WTC11 (cell line): ENCODE measurements at regions not wholly inside any gene's neighbourhood (a gene's known extent, or its start where the extent isn't known, plus 50 kb on each side); places are given as distances from the start of the nearest gene placed in this dataset.

Experiments used
- ATAC-seq: fragments of 200-7000 bp; cut with Tn5 transposase; 2 replicates; pipeline ENCODE4 v1.10.0; 2021; ENCODE audit warnings: mild to moderate bottlenecking, moderate library complexity
- CTCF ChIA-PET: fragments of 300-600 bp; sonication (Branson Sonifier 250); formaldehyde crosslinking; loops from one replicate; lab custom pipeline; 2021; ENCODE audit warnings: antibody characterized with exemption; lab: Charles Lee
- POLR2A ChIA-PET: fragments of 350-600 bp; sonication (Branson Sonifier 250); formaldehyde crosslinking; loops from one replicate; lab custom pipeline; 2021; ENCODE audit warnings: antibody characterized with exemption; lab: Charles Lee
- DNase-seq: peaks from one replicate; pipeline ENCODE4 v3.0.0; 2021; ENCODE audit warnings: low spot score
- H3K27ac Mint-ChIP-seq: 2 replicates; pipeline ENCODE4 v1.8.0; 2021; ENCODE audit warnings: mixed read lengths
- H3K27me3 Mint-ChIP-seq: 2 replicates; pipeline ENCODE4 v1.8.0; 2021; ENCODE audit warnings: low read depth, mild to moderate bottlenecking, moderate library complexity, mixed read lengths
- H3K36me3 Mint-ChIP-seq: 2 replicates; pipeline ENCODE4 v1.8.0; 2021; ENCODE audit warnings: mixed read lengths
- H3K4me1 Mint-ChIP-seq: 2 replicates; pipeline ENCODE4 v1.8.0; 2022; ENCODE audit warnings: mixed read lengths
- H3K4me3 Mint-ChIP-seq: 2 replicates; pipeline ENCODE4 v1.8.0; 2021; ENCODE audit warnings: mild to moderate bottlenecking, moderate library complexity, mixed read lengths
- H3K9me3 Mint-ChIP-seq: 2 replicates; pipeline ENCODE4 v1.8.0; 2021; ENCODE audit warnings: mixed read lengths
- CDX4 ChIP-seq: fragments of 250-450 bp; sonication (Bioruptor Pico); IDR thresholded peaks from 2 replicates; pipeline ENCODE4 v1.9.0; 2021; ENCODE audit warnings: moderate library complexity, mild to moderate bottlenecking, inconsistent platforms, borderline replicate concordance
- GABPB1 ChIP-seq: sonication (generic); formaldehyde crosslinking; IDR thresholded peaks from 2 replicates; pipeline ENCODE4 v1.8.1; 2023; ENCODE audit warnings: mild to moderate bottlenecking, missing genetic modification reagents
- GRHL2 ChIP-seq: fragments of 250-450 bp; sonication (Bioruptor Pico); IDR thresholded peaks from 2 replicates; pipeline ENCODE4 v1.8.0; 2022; ENCODE audit warnings: mild to moderate bottlenecking, moderate library complexity; ENCODE audit not compliant: insufficient replicate concordance, severe bottlenecking
- GTF2I ChIP-seq: fragments of 250-450 bp; sonication (Bioruptor Pico); conservative IDR thresholded peaks from 2 replicates; pipeline ENCODE4 v1.4.0; 2021; ENCODE audit warnings: mild to moderate bottlenecking
- NR1H2 ChIP-seq: sonication (generic); formaldehyde crosslinking; IDR thresholded peaks from 2 replicates; pipeline ENCODE4 v1.9.0; 2021; ENCODE audit warnings: mild to moderate bottlenecking, moderate library complexity, missing genetic modification reagents
- NR2C2 ChIP-seq: sonication (generic); formaldehyde crosslinking; IDR thresholded peaks from 2 replicates; pipeline ENCODE4 v1.8.0; 2022; ENCODE audit warnings: mild to moderate bottlenecking, missing genetic modification reagents
- OVOL2 ChIP-seq: fragments of 250-450 bp; sonication (Bioruptor Pico); IDR thresholded peaks from 2 replicates; pipeline ENCODE4 v1.9.0; 2021; ENCODE audit warnings: mild to moderate bottlenecking, borderline replicate concordance
- PRRX2 ChIP-seq: fragments of 250-450 bp; sonication (Bioruptor Pico); IDR thresholded peaks from 2 replicates; pipeline ENCODE4 v1.8.0; 2021; ENCODE audit warnings: mild to moderate bottlenecking
- STAT6 ChIP-seq: sonication (generic); formaldehyde crosslinking; conservative IDR thresholded peaks from 2 replicates; pipeline ENCODE4 v1.8.1; 2023; ENCODE audit warnings: mild to moderate bottlenecking, low read depth, missing genetic modification reagents, moderate library complexity
- ZNF121 ChIP-seq: sonication (generic); formaldehyde crosslinking; IDR thresholded peaks from 2 replicates; pipeline ENCODE4 v1.8.0; 2023; ENCODE audit warnings: missing genetic modification reagents
- ZNF138 ChIP-seq: sonication (generic); formaldehyde crosslinking; conservative IDR thresholded peaks from 2 replicates; pipeline ENCODE4 v1.8.1; 2022; ENCODE audit warnings: mild to moderate bottlenecking, moderate library complexity, missing genetic modification reagents
- ZNF396 ChIP-seq: fragments of 250-450 bp; sonication (Bioruptor Pico); IDR thresholded peaks from 2 replicates; pipeline ENCODE4 v1.8.0; 2021; ENCODE audit warnings: mild to moderate bottlenecking, moderate library complexity, borderline replicate concordance
- ZNF416 ChIP-seq: fragments of 250-450 bp; sonication (Bioruptor Pico); IDR thresholded peaks from 2 replicates; pipeline ENCODE4 v1.9.0; 2021; ENCODE audit warnings: mild to moderate bottlenecking, inconsistent platforms
- ZNF671 ChIP-seq: fragments of 250-450 bp; sonication (Bioruptor Pico); IDR thresholded peaks from 2 replicates; pipeline ENCODE4 v1.8.0; 2021; ENCODE audit warnings: mild to moderate bottlenecking
- TF ChIP-seq, protein P1 (sequence below): sonication (generic); formaldehyde crosslinking; IDR thresholded peaks from 2 replicates; pipeline ENCODE4 v1.8.1; 2022; ENCODE audit warnings: low read depth, mild to moderate bottlenecking, moderate library complexity, missing genetic modification reagents, borderline replicate concordance
- TF ChIP-seq, protein P2 (sequence below): sonication (generic); formaldehyde crosslinking; IDR thresholded peaks from 2 replicates; pipeline ENCODE4 v1.8.0; 2022; ENCODE audit warnings: mild to moderate bottlenecking, missing genetic modification reagents
- TF ChIP-seq, protein P3 (sequence below): sonication (generic); formaldehyde crosslinking; IDR thresholded peaks from 2 replicates; pipeline ENCODE4 v1.8.0; 2022; ENCODE audit warnings: missing genetic modification reagents
- TF ChIP-seq, protein P4 (sequence below): sonication (generic); formaldehyde crosslinking; IDR thresholded peaks from 2 replicates; pipeline ENCODE4 v1.8.1; 2022; ENCODE audit warnings: missing genetic modification reagents, borderline replicate concordance
- TF ChIP-seq, protein P5 (sequence below): fragments of 250-450 bp; sonication (Bioruptor Pico); IDR thresholded peaks from 2 replicates; pipeline ENCODE4 v1.8.0; 2021; ENCODE audit warnings: mild to moderate bottlenecking
- TF ChIP-seq, protein P6 (sequence below): fragments of 250-450 bp; sonication (Bioruptor Pico); conservative IDR thresholded peaks from 2 replicates; pipeline ENCODE4 v1.9.0; 2021; ENCODE audit warnings: mild to moderate bottlenecking

DNA sequence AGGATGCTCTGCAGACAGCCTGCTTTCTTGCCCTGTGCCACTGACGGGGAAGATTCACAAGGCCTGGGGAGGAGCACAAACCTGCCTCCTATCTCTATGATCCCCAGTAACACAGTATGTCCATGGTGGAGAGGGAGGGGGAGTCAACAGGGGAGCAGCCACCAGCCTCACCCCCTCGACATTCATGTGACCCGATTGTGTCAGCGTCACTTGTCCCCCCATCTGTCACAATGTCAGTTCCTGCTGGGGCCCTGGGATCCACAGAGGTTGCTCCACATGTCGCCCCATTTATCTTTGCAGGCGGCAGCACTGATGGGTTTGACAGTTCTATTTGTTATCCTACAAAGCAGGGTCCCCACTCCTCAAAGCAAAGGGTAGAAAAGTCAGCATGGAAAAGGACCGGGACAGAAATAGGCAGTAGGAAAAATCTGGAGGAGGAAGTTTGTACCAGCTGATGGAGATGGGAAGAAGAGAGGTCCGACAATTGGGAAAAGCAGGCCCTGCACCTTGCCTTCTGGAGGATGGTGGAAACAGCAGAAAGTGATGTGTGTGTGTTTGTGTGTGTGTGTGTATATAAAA is 130.9 kb downstream of the SEC16B start (continued):
- no peak for TF ChIP-seq OVOL2

GRCh38 chr1:177833631-177834030 is 136.2 kb downstream of the SEC16B start:
- TF ChIP-seq GRHL2 (CRISPR knock-in tag) = no peak
- no peak for TF ChIP-seq ZNF138 (CRISPR knock-in tag)
- TF ChIP-seq, protein P1, sequence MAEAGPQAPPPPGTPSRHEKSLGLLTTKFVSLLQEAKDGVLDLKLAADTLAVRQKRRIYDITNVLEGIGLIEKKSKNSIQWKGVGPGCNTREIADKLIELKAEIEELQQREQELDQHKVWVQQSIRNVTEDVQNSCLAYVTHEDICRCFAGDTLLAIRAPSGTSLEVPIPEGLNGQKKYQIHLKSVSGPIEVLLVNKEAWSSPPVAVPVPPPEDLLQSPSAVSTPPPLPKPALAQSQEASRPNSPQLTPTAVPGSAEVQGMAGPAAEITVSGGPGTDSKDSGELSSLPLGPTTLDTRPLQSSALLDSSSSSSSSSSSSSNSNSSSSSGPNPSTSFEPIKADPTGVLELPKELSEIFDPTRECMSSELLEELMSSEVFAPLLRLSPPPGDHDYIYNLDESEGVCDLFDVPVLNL (CRISPR knock-in tag) = no peak
- TF ChIP-seq NR2C2 (CRISPR knock-in tag) = no peak
- TF ChIP-seq STAT6 = no peak
- TF ChIP-seq GTF2I (CRISPR knock-in tag) = no peak
- TF ChIP-seq ZNF416 (CRISPR knock-in tag) = no peak
- no peak for TF ChIP-seq CDX4 (CRISPR knock-in tag)
- TF ChIP-seq ZNF671 (CRISPR knock-in tag) = no peak
- no peak for TF ChIP-seq ZNF396 (CRISPR knock-in tag)
- TF ChIP-seq GABPB1 = no peak
- TF ChIP-seq, protein P2, sequence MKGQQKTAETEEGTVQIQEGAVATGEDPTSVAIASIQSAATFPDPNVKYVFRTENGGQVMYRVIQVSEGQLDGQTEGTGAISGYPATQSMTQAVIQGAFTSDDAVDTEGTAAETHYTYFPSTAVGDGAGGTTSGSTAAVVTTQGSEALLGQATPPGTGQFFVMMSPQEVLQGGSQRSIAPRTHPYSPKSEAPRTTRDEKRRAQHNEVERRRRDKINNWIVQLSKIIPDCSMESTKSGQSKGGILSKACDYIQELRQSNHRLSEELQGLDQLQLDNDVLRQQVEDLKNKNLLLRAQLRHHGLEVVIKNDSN (CRISPR knock-in tag) = no peak
- TF ChIP-seq, protein P3, sequence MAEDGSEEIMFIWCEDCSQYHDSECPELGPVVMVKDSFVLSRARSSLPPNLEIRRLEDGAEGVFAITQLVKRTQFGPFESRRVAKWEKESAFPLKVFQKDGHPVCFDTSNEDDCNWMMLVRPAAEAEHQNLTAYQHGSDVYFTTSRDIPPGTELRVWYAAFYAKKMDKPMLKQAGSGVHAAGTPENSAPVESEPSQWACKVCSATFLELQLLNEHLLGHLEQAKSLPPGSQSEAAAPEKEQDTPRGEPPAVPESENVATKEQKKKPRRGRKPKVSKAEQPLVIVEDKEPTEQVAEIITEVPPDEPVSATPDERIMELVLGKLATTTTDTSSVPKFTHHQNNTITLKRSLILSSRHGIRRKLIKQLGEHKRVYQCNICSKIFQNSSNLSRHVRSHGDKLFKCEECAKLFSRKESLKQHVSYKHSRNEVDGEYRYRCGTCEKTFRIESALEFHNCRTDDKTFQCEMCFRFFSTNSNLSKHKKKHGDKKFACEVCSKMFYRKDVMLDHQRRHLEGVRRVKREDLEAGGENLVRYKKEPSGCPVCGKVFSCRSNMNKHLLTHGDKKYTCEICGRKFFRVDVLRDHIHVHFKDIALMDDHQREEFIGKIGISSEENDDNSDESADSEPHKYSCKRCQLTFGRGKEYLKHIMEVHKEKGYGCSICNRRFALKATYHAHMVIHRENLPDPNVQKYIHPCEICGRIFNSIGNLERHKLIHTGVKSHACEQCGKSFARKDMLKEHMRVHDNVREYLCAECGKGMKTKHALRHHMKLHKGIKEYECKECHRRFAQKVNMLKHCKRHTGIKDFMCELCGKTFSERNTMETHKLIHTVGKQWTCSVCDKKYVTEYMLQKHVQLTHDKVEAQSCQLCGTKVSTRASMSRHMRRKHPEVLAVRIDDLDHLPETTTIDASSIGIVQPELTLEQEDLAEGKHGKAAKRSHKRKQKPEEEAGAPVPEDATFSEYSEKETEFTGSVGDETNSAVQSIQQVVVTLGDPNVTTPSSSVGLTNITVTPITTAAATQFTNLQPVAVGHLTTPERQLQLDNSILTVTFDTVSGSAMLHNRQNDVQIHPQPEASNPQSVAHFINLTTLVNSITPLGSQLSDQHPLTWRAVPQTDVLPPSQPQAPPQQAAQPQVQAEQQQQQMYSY (CRISPR knock-in tag) = no peak
- TF ChIP-seq, protein P4, sequence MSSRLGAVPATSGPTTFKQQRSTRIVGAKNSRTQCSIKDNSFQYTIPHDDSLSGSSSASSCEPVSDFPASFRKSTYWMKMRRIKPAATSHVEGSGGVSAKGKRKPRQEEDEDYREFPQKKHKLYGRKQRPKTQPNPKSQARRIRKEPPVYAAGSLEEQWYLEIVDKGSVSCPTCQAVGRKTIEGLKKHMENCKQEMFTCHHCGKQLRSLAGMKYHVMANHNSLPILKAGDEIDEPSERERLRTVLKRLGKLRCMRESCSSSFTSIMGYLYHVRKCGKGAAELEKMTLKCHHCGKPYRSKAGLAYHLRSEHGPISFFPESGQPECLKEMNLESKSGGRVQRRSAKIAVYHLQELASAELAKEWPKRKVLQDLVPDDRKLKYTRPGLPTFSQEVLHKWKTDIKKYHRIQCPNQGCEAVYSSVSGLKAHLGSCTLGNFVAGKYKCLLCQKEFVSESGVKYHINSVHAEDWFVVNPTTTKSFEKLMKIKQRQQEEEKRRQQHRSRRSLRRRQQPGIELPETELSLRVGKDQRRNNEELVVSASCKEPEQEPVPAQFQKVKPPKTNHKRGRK (CRISPR knock-in tag) = no peak
- no peak for TF ChIP-seq PRRX2
- TF ChIP-seq, protein P5, sequence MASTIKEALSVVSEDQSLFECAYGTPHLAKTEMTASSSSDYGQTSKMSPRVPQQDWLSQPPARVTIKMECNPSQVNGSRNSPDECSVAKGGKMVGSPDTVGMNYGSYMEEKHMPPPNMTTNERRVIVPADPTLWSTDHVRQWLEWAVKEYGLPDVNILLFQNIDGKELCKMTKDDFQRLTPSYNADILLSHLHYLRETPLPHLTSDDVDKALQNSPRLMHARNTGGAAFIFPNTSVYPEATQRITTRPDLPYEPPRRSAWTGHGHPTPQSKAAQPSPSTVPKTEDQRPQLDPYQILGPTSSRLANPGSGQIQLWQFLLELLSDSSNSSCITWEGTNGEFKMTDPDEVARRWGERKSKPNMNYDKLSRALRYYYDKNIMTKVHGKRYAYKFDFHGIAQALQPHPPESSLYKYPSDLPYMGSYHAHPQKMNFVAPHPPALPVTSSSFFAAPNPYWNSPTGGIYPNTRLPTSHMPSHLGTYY (CRISPR knock-in tag) = no peak
- no peak for TF ChIP-seq ZNF121
- no peak for TF ChIP-seq NR1H2 (CRISPR knock-in tag)
- TF ChIP-seq, protein P6, sequence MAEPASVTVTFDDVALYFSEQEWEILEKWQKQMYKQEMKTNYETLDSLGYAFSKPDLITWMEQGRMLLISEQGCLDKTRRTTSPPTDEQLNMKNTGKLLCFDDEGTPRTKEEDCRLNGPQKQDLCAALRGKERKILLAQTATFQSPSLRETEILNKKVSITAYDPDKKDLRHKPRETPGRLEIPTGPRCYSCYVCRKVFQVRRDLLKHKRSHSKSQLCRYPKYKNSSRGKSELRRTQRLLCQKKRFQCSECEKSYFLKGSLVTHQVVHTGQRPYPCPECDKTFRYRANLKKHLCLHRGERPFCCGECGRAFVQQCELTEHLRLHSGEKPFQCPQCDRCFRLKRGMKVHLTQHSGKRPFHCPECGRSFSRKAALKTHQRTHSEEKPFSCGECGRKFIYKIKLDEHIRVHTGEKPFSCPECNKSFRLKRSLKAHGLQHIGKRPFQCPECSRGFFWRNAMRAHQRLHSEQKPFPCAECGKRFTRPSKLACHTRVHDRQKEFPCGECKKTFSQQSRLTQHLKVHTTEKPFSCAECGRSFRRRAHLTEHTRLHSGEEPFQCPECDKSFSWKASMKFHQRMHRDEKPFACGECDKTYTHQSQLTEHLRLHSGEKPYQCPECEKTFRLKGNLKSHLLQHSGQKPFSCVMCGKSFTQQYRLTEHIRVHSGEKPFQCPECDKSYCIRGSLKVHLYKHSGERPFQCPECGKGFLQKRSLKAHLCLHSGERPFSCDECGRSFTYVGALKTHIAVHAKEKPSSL (CRISPR knock-in tag) = no peak
- no peak for DNase-seq
- H3K4me3 Mint-ChIP-seq = no peak overlapping the region
- CTCF ChIA-PET = no interaction called here
- peaks cover 4% of the 10 kb centered on the region for H3K9me3 Mint-ChIP-seq
- ATAC-seq = no peak
- H3K36me3 Mint-ChIP-seq = no peaks in the 10 kb centered on the region
- H3K27ac Mint-ChIP-seq = no peak overlapping the region
- POLR2A ChIA-PET = no interaction called here
- H3K4me1 Mint-ChIP-seq = peaks cover 8% of the 10 kb centered on the region
- no peaks in the 10 kb centered on the region for H3K27me3 Mint-ChIP-seq
